NCI-H1694 (cell line): ENCODE measurements at regions not wholly inside any gene's neighbourhood (a gene's known extent, or its start where the extent isn't known, plus 50 kb on each side); places are given as distances from the start of the nearest gene placed in this dataset.

Experiments
- DNase-seq: peaks from one replicate; lab custom pipeline; 2025; lab: John Stamatoyannopoulos, UW

GRCh38 chr14:61132336-61132735 is 148.8 kb downstream of the TMEM30B start:
- DNase-seq, result no peak

- no peak for DNase-seq
Observed at GRCh38 chr14:61130512-61131260, 149.6 kb downstream of the SLC38A6 start.

- DNase-seq, result no peak
Observed at GRCh38 chr14:61129168-61129745, 148.2 kb downstream of the SLC38A6 start.

- DNase-seq, result no peak
Observed at GRCh38 chr14:61128382-61129167, 147.5 kb downstream of the SLC38A6 start.

GRCh38 chr14:61126603-61127498 is 145.8 kb downstream of the SLC38A6 start:
- DNase-seq, result no peak

GRCh38 chr14:61125867-61126572 is 145.0 kb downstream of the SLC38A6 start:
- no peak for DNase-seq

GRCh38 chr14:61125041-61125866 is 144.2 kb downstream of the SLC38A6 start:
- DNase-seq, result no peak

- DNase-seq, result no peak
Observed at GRCh38 chr14:61122862-61123261, 141.8 kb downstream of the SLC38A6 start.

GRCh38 chr14:61121355-61121787 is 140.3 kb downstream of the SLC38A6 start:
- DNase-seq, result no peak

- DNase-seq, result no peak
Observed at GRCh38 chr14:61120576-61120975, 139.5 kb downstream of the SLC38A6 start.

GRCh38 chr14:61119006-61119405 is 138.0 kb downstream of the SLC38A6 start:
- DNase-seq, result no peak

- DNase-seq, result no peak
Observed at GRCh38 chr14:61116369-61116768, 135.3 kb downstream of the SLC38A6 start.

GRCh38 chr14:61113561-61114225 is 132.6 kb downstream of the SLC38A6 start:
- DNase-seq, result no peak

GRCh38 chr14:61112506-61112905 is 131.5 kb downstream of the SLC38A6 start:
- no peak for DNase-seq

- no peak for DNase-seq
Observed at GRCh38 chr14:61111731-61112130, 130.7 kb downstream of the SLC38A6 start.

GRCh38 chr14:61111209-61111665 is 130.2 kb downstream of the SLC38A6 start:
- no peak for DNase-seq

GRCh38 chr14:61110316-61111082 is 129.5 kb downstream of the SLC38A6 start:
- no peak for DNase-seq

- no peak for DNase-seq
Observed at GRCh38 chr14:61109288-61109687, 128.2 kb downstream of the SLC38A6 start.
